Lower leg skin (tissue), 4 donors: ENCODE measurements at regions not wholly inside any gene's neighbourhood (a gene's known extent, or its start where the extent isn't known, plus 50 kb on each side); places are given as distances from the start of the nearest gene placed in this dataset.

ENCODE experiments used
- DNase-seq, 2 donors: peaks; one replicate each; pipeline ENCODE4 v3.0.0-alpha.2; 2019; ENCODE audit warnings: low spot score in 2 of 2
- H3K4me3 ChIP-seq: fragments of 200-600 bp; sonication (generic); 2 replicates; pipeline ENCODE4 v1.5.1; 2017; ENCODE audit warnings: mild to moderate bottlenecking, low read depth; ENCODE audit not compliant: poor library complexity, severe bottlenecking
- POLR2A ChIP-seq, 2 donors: fragments of 450-650 bp; IDR thresholded peaks; one replicate each; pipeline ENCODE4 v1.6.1; 2016 to 2017; ENCODE audit warnings: antibody characterized with exemption in 2 of 2, mild to moderate bottlenecking in 1 of 2, moderate library complexity in 1 of 2
- WGBS, 2 donors: methylation state at CpG; one replicate each; pipeline ENCODE4 v1.1.5; 2018; 5-methylcytosine and 5-hydroxymethylcytosine counted together
- intact Hi-C: fragments of 100-400 bp; cut with DNase I; formaldehyde crosslinking; loops from one replicate; pipeline ENCODE4 v1.15.0; 2023; ENCODE audit warnings: low total_unique reads
- TF ChIP-seq, protein P1 (sequence below), 3 donors: fragments of 450-650 bp; IDR thresholded peaks; one replicate each; pipeline ENCODE4 v1.5.1; 2016; ENCODE audit warnings: antibody characterized with exemption in 3 of 3, mild to moderate bottlenecking in 3 of 3, moderate library complexity in 2 of 3

DNA sequence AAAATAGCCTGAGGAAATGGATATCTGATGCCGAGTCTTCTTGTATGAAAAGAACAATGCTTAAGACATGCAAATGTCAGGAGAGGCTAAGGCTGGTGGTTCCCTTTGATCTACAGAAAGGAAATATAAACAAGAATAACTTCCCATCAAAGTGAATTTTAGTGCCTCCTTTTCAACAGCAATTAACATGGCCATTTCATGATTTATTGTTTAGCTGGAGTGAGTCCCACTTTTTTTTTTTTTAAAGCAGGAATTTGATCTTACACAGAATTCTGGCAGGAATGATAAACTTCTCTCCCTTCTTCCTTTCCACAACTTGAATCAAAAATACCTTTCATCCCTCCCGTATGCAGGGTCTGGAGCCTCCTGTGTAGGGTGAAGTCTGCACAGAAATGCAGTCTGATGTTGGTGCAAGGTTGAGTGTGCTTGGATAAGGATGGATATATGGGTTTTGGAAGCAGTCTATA, 287.0 kb downstream of the MEX3B start:
- intact Hi-C loops: no loop called here
- DNase-seq: no peak
- TF ChIP-seq, protein P1, sequence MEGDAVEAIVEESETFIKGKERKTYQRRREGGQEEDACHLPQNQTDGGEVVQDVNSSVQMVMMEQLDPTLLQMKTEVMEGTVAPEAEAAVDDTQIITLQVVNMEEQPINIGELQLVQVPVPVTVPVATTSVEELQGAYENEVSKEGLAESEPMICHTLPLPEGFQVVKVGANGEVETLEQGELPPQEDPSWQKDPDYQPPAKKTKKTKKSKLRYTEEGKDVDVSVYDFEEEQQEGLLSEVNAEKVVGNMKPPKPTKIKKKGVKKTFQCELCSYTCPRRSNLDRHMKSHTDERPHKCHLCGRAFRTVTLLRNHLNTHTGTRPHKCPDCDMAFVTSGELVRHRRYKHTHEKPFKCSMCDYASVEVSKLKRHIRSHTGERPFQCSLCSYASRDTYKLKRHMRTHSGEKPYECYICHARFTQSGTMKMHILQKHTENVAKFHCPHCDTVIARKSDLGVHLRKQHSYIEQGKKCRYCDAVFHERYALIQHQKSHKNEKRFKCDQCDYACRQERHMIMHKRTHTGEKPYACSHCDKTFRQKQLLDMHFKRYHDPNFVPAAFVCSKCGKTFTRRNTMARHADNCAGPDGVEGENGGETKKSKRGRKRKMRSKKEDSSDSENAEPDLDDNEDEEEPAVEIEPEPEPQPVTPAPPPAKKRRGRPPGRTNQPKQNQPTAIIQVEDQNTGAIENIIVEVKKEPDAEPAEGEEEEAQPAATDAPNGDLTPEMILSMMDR (IDR thresholded peaks at IDR 0.05): no peak
- no peak for TF ChIP-seq POLR2A (IDR thresholded peaks at IDR 0.05)
- WGBS, 2 donors: 17 to 25% methylated on average over 2 of the region's 2 CpGs
- no peak overlapping the region for H3K4me3 ChIP-seq

- TF ChIP-seq, protein P1 (IDR thresholded peaks at IDR 0.05): no peak
- TF ChIP-seq POLR2A (IDR thresholded peaks at IDR 0.05): no peak
- intact Hi-C loops: no loop called here
- H3K4me3 ChIP-seq: no peak overlapping the region
- WGBS, 2 donors: 90 to 94% methylated on average over 4 of the region's 4 CpGs
- no peak for DNase-seq
Observed at GRCh38 chr15:81755626-81756025, 290.2 kb downstream of the MEX3B start.

DNA sequence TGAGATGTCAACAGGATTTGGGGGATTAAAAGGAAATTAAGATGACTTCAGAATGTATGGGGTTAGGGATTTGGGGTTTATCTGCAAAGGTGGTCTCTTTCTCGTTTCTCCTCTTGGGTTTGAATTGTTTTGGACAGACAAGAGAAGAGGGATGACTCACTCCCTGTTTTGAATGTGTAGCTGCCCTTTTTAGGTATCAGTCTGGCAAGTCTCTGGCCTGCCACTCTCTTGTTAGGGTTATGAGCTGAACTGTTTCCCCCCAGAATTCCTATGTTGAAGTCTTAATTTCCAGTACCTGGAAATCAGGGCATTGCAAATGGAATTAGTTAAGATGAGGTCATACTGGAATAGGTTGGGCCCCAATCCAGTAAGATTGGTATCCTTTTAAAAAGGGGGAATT, 291.7 kb downstream of the MEX3B start:
- no peak for TF ChIP-seq POLR2A (IDR thresholded peaks at IDR 0.05)
- TF ChIP-seq, protein P1 (IDR thresholded peaks at IDR 0.05): no peak
- no peak overlapping the region for H3K4me3 ChIP-seq
- intact Hi-C loops: no loop called here
- DNase-seq: no peak
- WGBS, 2 donors: 15 to 25% methylated on average over 1 of the region's 1 CpG

- TF ChIP-seq POLR2A (IDR thresholded peaks at IDR 0.05): no peak
- TF ChIP-seq, protein P1 (IDR thresholded peaks at IDR 0.05): no peak
- DNase-seq: no peak
- intact Hi-C loops: no loop called here
- WGBS, 2 donors: 18 to 33% methylated on average over 4 of the region's 4 CpGs
- H3K4me3 ChIP-seq: no peak overlapping the region
Observed at GRCh38 chr15:81752974-81753373, 292.8 kb downstream of the MEX3B start.

DNA sequence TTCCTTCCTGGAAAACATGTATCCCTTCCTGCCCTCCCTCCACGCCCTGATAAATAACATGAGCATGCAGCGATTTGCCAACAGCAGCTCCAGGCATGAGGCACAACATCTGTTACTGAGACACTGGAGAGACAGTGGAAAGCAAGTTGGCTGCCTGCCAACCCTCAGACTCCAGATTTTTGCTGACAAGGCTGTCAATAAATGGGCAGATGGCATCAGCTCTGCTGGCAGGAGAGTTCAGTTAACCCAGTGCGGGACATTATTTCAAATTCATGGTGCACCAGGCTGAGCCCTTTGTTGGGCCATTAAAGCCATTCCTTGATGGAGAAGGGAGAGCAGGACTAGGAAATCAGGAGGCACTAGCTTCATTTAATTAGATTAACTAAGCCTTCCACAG, 293.3 kb downstream of the MEX3B start:
- intact Hi-C loops: no loop called here
- WGBS, 2 donors: 3 to 7% methylated on average over 3 of the region's 3 CpGs
- peak; percentile 75 to 92 for DNase-seq
- TF ChIP-seq, protein P1 (IDR thresholded peaks at IDR 0.05): no peak
- TF ChIP-seq POLR2A (IDR thresholded peaks at IDR 0.05): no peak
- no peak overlapping the region for H3K4me3 ChIP-seq

DNA sequence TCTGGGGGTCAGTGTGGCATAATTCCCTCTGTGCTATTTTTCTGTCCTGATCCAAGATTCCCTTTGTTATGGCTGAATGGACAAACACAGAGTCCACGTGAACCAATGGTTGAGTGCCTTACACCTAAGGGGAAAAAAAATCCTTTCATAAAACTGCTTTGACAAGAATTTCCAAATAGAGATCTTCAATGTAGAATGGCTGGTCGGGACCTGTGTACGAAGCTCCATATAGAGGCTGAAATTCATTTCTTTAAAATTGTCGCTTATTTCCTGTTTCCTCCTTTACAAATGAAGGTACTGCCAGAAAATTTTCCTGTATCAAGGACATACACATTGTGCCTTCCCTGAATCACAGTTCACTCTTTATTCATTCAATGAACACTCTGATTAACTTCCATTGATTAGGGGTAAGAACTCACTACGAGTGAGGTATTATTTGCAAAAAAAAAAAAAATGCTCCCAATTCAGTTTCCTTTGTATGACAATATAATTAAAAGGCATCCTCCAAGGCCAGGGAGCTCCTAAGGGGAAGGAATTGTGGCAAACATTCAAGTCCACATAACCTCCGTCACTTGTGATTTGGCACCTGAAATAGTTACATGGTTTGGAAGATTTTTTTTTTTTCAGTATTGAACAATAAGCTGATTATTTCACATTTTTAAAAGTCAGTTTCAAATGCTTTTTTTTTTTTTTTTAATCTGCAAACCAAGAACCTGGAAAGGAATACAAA, 293.8 kb downstream of the MEX3B start:
- H3K4me3 ChIP-seq: no peak overlapping the region
- 21 to 28% methylated on average over 6 of the region's 6 CpGs for WGBS, 2 donors
- intact Hi-C loops: no loop called here
- DNase-seq: no peak
- no peak for TF ChIP-seq POLR2A (IDR thresholded peaks at IDR 0.05)
- TF ChIP-seq, protein P1 (IDR thresholded peaks at IDR 0.05): no peak
